ENCODE measurements at regions not wholly inside any gene's neighbourhood (a gene's known extent, or its start where the extent isn't known, plus 50 kb on each side); places are given as distances from the start of the nearest gene placed in this dataset.
"Not testable (repeated sequence)": the region's sequence is repeated elsewhere in the genome, so short reads cannot be mapped to it uniquely, and the experiment has no call there.

DNA sequence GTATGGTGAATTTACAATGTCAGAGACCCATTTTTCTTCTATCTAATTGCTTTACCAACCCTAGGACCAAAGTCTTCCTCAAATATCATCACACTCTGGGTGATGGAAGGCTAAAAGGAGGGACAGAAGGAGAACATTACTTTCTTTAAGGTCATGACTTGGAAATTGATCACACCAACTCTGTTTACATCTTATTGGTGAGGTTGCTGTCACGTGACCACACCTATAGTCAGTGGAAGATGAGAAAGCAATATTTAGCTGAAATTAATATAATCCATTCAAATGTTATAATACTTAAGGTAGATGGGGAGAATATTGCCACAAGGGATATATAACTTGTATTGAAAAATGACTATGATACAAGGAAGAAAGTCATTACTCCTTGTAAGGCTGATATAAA, 183.6 kb upstream of the SMIM30 start:
- no peak for DNase-seq (ENCODE audit: low spot score)

GRCh38 chr7:113301141-113301540, 182.8 kb upstream of the SMIM30 start:
- no peak for DNase-seq (ENCODE audit: low spot score)

DNA sequence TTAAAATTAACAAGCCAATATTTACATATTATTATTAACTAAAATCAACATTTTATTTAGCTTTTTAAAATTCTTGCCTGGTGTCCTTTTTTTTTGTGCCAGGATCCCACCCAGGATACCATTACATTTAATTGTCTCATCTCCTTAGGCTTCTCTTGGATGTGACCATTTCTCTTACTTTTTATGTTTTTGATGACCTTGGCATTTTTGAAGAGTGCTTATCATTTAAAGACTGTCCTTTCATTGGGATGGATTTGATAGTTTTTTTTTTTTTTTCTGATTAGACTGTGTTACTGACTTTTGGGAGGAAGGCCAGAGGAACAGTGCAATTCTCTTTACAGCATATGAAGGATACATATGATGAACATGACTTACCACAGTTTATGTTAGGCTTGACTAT, 181.4 kb upstream of the SMIM30 start:
- DNase-seq (ENCODE audit: low spot score) = no peak

- no peak for DNase-seq (ENCODE audit: low spot score)
These were observed 180.1 kb upstream of the SMIM30 start for GRCh38 chr7:113298501-113298900.

DNA sequence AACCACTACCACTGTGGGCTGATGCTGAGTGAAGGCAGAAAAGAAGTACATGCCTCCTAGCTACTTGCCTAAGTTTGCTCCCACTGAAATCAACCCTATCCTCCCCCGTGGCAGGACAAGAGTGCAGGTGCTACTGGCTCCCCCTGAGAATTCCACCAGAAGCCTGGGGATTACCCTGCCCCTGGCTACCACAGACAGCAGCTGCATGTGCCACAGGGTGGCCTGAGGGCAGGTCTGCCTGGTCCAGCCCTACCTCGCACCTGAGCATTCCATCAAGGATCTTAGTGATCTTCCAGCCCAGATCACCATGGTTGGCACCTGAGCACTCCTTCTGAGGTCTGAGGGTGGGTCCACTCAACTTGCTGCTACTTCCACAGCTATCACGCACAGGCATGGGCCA, 176.4 kb upstream of the SMIM30 start:
- no peak for DNase-seq (ENCODE audit: low spot score)

DNA sequence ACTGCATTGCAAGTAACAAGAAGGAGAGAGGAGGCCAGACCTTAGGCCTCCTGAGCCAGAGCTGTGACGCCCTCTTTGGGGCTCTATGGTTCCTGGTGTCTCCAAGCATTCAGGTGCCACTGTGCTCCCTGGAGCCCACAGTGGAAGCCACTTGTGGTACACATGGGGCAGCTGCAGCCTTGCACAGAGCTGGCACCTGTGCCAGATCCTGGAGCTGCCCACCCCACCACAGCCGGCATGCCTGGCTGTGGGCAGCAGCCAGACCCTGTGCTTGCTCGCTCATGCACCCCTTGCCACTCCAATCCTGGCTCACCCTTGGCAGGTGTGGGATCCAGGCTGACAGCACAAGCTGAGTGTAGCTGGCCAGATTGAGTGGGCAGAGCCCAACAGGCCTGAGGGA, 173.8 kb upstream of the SMIM30 start:
- no peak for DNase-seq (ENCODE audit: low spot score)

- DNase-seq (ENCODE audit: low spot score) = no peak
These were observed 172.7 kb upstream of the SMIM30 start for GRCh38 chr7:113291058-113291457.

- peak; percentile 26 for DNase-seq (ENCODE audit: low spot score)
These were observed 170.9 kb upstream of the SMIM30 start for GRCh38 chr7:113289140-113289740.

DNA sequence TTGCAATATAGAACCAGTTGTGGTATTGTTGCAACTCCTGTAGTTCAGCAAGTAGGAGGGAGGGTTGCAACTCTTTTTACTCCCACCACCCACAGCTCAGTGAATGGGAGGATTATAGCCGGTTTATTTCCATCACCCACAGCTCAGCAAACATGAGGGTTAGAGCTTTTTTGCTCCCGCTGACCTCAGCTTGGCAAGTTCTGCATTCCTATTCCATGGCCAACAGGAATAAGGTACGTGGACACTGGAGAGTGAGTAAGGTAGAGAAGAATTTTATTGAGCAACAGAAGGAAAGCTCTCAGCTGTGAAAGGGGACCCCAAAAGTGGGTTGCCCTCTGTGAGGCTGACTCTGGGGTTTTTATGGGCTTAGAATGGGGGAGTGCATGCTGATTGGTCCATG, 167.1 kb upstream of the SMIM30 start:
- DNase-seq (ENCODE audit: low spot score) = no peak

- DNase-seq (ENCODE audit: low spot score) = no peak
These were observed 165.5 kb upstream of the SMIM30 start for GRCh38 chr7:113283861-113284260.

DNA sequence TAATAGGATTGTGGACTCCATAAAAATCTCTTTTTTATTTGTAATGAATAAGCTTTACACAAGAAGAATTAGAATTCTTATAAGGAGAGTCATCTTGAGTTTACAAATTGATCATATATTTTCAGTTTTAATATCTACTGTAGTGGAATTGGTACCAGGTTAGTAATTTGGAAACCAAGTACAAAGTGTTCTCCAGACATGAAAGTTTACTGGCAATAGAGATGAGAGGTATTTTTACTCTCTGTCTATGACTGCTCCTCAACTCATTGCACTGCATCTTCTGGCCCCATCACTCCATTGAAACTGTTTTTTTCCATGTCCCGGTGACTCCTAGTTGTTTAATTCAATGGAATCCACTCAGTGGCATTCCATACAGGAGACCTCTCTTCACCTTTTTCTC, 164.5 kb upstream of the SMIM30 start:
- DNase-seq (ENCODE audit: low spot score) = no peak

- DNase-seq (ENCODE audit: low spot score) = no peak
These were observed 162.9 kb upstream of the SMIM30 start for GRCh38 chr7:113281223-113281622.

GRCh38 chr7:113279256-113279655, 160.9 kb upstream of the SMIM30 start:
- DNase-seq (ENCODE audit: low spot score) = no peak

GRCh38 chr7:113270790-113271189, 152.4 kb upstream of the SMIM30 start:
- DNase-seq (ENCODE audit: low spot score) = no peak

DNA sequence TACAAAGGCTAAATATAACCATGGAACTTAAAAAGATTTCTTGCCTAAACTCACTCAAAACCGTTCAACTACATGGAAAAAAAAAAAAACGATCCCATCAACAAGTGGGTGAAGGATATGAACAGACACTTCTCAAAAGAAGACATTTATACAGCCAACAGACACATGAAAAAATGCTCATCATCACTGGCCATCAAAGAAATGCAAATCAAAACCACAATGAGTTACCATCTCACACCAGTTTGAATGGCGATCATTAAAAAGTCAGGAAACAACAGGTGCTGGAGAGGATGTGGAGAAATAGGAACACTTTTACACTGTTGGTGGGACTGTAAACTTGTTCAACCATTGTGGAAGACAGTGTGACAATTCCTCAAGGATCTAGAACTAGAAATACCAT, 151.2 kb upstream of the SMIM30 start:
- DNase-seq (ENCODE audit: low spot score) = not testable (repeated sequence)

DNA sequence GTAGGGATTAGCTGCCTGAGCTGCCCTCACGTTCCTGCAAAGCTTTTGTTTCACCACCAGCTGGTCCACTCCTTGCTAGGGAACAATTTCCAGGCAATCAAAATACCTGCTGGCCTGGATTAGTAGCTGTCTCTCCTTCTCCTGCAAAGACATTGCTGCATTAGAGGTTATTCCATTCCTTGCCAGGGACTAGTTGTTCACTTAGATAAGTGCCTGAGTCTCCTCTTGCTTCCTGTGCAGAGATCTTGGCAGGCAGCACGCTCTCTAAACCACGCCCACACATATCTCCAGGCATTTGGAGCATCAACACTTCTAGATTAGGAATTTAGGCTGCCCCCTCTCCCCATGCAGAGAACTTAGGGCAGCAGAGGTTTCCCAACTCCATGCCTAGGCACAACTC, 150.4 kb upstream of the SMIM30 start:
- DNase-seq (ENCODE audit: low spot score) = no peak

DNA sequence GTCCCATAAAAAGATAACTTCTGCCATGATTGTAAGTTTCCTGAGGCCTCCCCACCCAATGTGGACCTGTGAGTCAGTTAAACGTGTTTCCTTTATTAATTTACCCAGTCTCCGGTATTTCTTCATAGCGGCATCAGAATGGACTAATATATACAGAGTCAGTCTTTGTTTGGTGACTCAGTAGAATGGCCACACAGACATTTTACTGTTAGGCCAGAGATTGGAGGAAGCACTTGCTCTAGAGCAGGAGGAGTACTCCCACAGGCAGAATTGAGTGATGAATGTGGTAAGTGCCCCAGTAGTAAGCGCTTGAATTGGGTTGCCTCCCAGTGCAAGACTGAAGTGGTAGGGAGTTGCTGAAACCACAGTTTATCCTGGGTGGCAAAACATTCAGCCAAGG, 149.5 kb upstream of the SMIM30 start:
- DNase-seq (ENCODE audit: low spot score) = no peak

- DNase-seq (ENCODE audit: low spot score) = no peak
These were observed 148.9 kb upstream of the SMIM30 start for GRCh38 chr7:113267271-113267670.

- DNase-seq (ENCODE audit: low spot score) = no peak
These were observed 145.4 kb upstream of the SMIM30 start for GRCh38 chr7:113263749-113264148.

DNA sequence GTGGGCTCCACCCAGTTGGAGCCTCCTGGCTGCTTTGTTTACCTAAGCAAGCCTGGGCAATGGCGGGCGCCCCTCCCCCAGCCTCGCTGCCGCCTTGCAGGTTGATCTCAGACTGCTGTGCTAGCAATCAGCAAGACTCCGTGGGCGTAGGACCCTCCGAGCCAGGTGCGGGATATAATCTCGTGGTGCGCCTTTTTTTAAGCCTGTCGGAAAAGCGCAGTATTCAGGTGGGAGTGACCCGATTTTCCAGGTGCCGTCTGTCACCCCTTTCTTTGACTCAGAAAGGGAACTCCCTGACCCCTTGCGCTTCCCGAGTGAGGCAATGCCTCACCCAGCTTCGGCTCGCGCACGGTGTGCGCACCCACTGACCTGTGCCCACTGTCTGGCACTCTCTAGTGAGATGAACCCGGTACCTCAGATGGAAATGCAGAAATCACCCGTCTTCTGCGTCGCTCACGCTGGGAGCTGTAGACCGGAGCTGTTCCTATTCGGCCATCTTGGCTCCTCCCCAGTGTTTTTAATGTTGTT, 144.9 kb upstream of the SMIM30 start:
- not testable (repeated sequence) for DNase-seq (ENCODE audit: low spot score)

- no peak for DNase-seq (ENCODE audit: low spot score)
These were observed 138.7 kb upstream of the SMIM30 start for GRCh38 chr7:113256883-113257531.

DNA sequence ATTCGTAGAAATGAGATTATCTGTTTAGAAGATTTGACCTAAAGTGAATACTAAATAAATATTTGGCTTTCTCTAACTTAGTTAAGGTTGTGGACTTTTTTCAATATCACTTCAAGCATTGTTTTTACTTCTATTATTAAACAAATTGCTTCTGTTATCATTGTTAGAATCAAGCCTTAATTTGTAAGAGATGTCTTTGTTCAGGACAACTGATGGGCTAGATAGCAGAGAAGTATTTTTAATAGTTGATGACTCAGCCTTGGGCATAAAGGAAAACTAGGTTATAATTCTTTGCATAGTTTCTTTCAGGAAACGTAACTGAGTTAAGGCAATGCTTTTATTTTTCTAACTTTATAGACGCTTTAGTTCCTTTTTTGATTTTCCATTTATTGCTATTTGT, 128.8 kb upstream of the SMIM30 start:
- DNase-seq (ENCODE audit: low spot score) = no peak

- DNase-seq (ENCODE audit: low spot score) = no peak
These were observed 128.4 kb upstream of the SMIM30 start for GRCh38 chr7:113246738-113247137.

- no peak for DNase-seq (ENCODE audit: low spot score)
These were observed 114.5 kb upstream of the SMIM30 start for GRCh38 chr7:113232885-113233284.
